Stimulated activated naive CD4-positive, alpha-beta T cell treated with Interleukin-2 at 50 U/mL for 16 hours (primary cell): ENCODE measurements at regions not wholly inside any gene's neighbourhood (a gene's known extent, or its start where the extent isn't known, plus 50 kb on each side); places are given as distances from the start of the nearest gene placed in this dataset.

Experiments used
- DNase-seq: peaks from one replicate; lab custom pipeline; 2025; lab: John Stamatoyannopoulos, UW

- no peak for DNase-seq
Observed at GRCh38 chr5:10849278-10849677, 88.2 kb upstream of the DAP start.

GRCh38 chr5:10844016-10844415, 83.0 kb upstream of the DAP start:
- DNase-seq: no peak

- DNase-seq: no peak
Observed at GRCh38 chr5:10842823-10843222, 81.8 kb upstream of the DAP start.

- DNase-seq: no peak
Observed at GRCh38 chr5:10839916-10840599, 79.0 kb upstream of the DAP start.

- DNase-seq: no peak
Observed at GRCh38 chr5:10839118-10839517, 78.1 kb upstream of the DAP start.

- no peak for DNase-seq
Observed at GRCh38 chr5:10838038-10838437, 77.0 kb upstream of the DAP start.

- no peak for DNase-seq
Observed at GRCh38 chr5:10836986-10837385, 76.0 kb upstream of the DAP start.

GRCh38 chr5:10834695-10835094, 73.7 kb upstream of the DAP start:
- DNase-seq: no peak

GRCh38 chr5:10832987-10833386, 72.0 kb upstream of the DAP start:
- no peak for DNase-seq

GRCh38 chr5:10832421-10832820, 71.4 kb upstream of the DAP start:
- no peak for DNase-seq

- no peak for DNase-seq
Observed at GRCh38 chr5:10831419-10831818, 70.4 kb upstream of the DAP start.

- no peak for DNase-seq
Observed at GRCh38 chr5:10828241-10828640, 67.2 kb upstream of the DAP start.

GRCh38 chr5:10827571-10827970, 66.5 kb upstream of the DAP start:
- no peak for DNase-seq

- no peak for DNase-seq
Observed at GRCh38 chr5:10826971-10827370, 65.9 kb upstream of the DAP start.

- no peak for DNase-seq
Observed at GRCh38 chr5:10825897-10826644, 65.0 kb upstream of the DAP start.

- DNase-seq: no peak
Observed at GRCh38 chr5:10812218-10812617, 51.2 kb upstream of the DAP start.
